ENCODE measurements at regions not wholly inside any gene's neighbourhood (a gene's known extent, or its start where the extent isn't known, plus 50 kb on each side); places are given as distances from the start of the nearest gene placed in this dataset.

- no peak overlapping the region for H4K91ac ChIP-seq (replicated peaks; ENCODE audit: insufficient read length, low read length)
- no peak overlapping the region for H2AK5ac ChIP-seq (ENCODE audit: low read depth, low read length)
- H2BK5ac ChIP-seq (ENCODE audit: low read depth, low read length) = no peak overlapping the region
- H2BK12ac ChIP-seq (ENCODE audit: low read depth, low read length) = no peak overlapping the region
- no peak overlapping the region for H2AFZ ChIP-seq (ENCODE audit: low read length)
- H2BK15ac ChIP-seq (ENCODE audit: low read length) = no peak overlapping the region
- H3K27ac ChIP-seq (ENCODE audit: low read depth, low read length) = no peak overlapping the region
- H3K4ac ChIP-seq (replicated peaks; ENCODE audit: insufficient read length, low read depth, low read length) = no peak overlapping the region
- no peak overlapping the region for H3K4me2 ChIP-seq (ENCODE audit: insufficient read depth in 1 of 2, low read depth in 2 of 2, low read length in 2 of 2)
- no peaks in the 10 kb centered on the region for H3K79me1 ChIP-seq (ENCODE audit: low read depth, low read length)
- no peak overlapping the region for H2BK120ac ChIP-seq (replicated peaks; ENCODE audit: low read depth, low read length)
- DNase-seq (ENCODE audit: low read depth in 1 of 2, low spot score in 2 of 2) (no peak), FAIRE-seq (no peak)
- H3K23me2 ChIP-seq (ENCODE audit: low read depth, low read length) = no peaks in the 10 kb centered on the region
- no peak overlapping the region for H3K9ac ChIP-seq (replicated peaks in 1 of 4; ENCODE audit: extremely low read depth in 1 of 4, low read depth in 3 of 4, low read length in 3 of 4)
- no peaks in the 10 kb centered on the region for H3K36me3 ChIP-seq (ENCODE audit: control insufficient read depth in 2 of 4, insufficient read depth in 4 of 4, low read length in 3 of 4)
- no peaks in the 10 kb centered on the region for H3K4me1 ChIP-seq (replicated peaks in 1 of 4; ENCODE audit: control insufficient read depth in 3 of 4, insufficient read depth in 4 of 4, low read length in 3 of 4)
- H4K20me1 ChIP-seq (replicated peaks in 1 of 2; ENCODE audit: control insufficient read depth in 1 of 2, insufficient read depth in 2 of 2, low read length in 2 of 2) = no peaks in the 10 kb centered on the region
- no peak overlapping the region for H3K23ac ChIP-seq (ENCODE audit: insufficient read length)
- ChIA-PET CTCF (ENCODE audit: partially characterized antibody) (interaction anchor here (1.4 kb wide), 1 partner anchor 105 kb away, joined by 4 read pairs; no protein-coding TSS in a partner anchor), POLR2A (ENCODE audit: partially characterized antibody) (no interaction called here)
- H3K9me3 ChIP-seq (ENCODE audit: insufficient read depth in 2 of 2, low read depth in 1 of 2, low read length in 1 of 2) = no peaks in the 10 kb centered on the region
- no peak overlapping the region for H3K4me3 ChIP-seq (ENCODE audit: extremely low read depth in 1 of 4, insufficient read depth in 2 of 4, low read depth in 3 of 4, low read length in 4 of 4)
- no peak for TF ChIP-seq CTCF (IDR thresholded peaks at IDR 0.05; ENCODE audit: control extremely low read depth in 1 of 3, insufficient read depth in 1 of 3, low read depth in 1 of 3, low read length in 3 of 3)
- no peak for TF ChIP-seq RFX5 (IDR thresholded peaks at IDR 0.05; ENCODE audit: borderline replicate concordance, low read depth, low read length)
- TF ChIP-seq HDAC2 (IDR thresholded peaks at IDR 0.05; ENCODE audit: borderline replicate concordance in 1 of 2, low read depth in 2 of 2, low read length in 2 of 2) = no peak
- TF ChIP-seq SIRT6 (IDR thresholded peaks at IDR 0.05; ENCODE audit: low read length) = no peak
- H3K56ac ChIP-seq (replicated peaks; ENCODE audit: insufficient read length, low read depth, low read length) = no peak overlapping the region
- H4K5ac ChIP-seq (ENCODE audit: insufficient read length, low read depth, low read length) = no peak overlapping the region
- no peaks in the 10 kb centered on the region for H3K79me2 ChIP-seq (ENCODE audit: control insufficient read depth in 1 of 2, insufficient read depth in 2 of 2, low read length in 2 of 2)
- no peak overlapping the region for H3K18ac ChIP-seq (ENCODE audit: extremely low read depth, low read length)
- no peak overlapping the region for H4K8ac ChIP-seq (ENCODE audit: extremely low read depth, insufficient read depth, low read length)
- no peak overlapping the region for H3K14ac ChIP-seq (ENCODE audit: insufficient read length)
- H3K27me3 ChIP-seq (replicated peaks in 1 of 4; ENCODE audit: control insufficient read depth in 3 of 4, extremely low read depth in 1 of 4, insufficient read depth in 3 of 4, low read length in 3 of 4) = no peaks in the 10 kb centered on the region
- H2BK20ac ChIP-seq (ENCODE audit: low read length) = no peak overlapping the region
Observed at GRCh38 chr10:109668703-109669102, 254.6 kb downstream of the XPNPEP1 start.
